ENCODE measurements at regions not wholly inside any gene's neighbourhood (a gene's known extent, or its start where the extent isn't known, plus 50 kb on each side); places are given as distances from the start of the nearest gene placed in this dataset.

DNA sequence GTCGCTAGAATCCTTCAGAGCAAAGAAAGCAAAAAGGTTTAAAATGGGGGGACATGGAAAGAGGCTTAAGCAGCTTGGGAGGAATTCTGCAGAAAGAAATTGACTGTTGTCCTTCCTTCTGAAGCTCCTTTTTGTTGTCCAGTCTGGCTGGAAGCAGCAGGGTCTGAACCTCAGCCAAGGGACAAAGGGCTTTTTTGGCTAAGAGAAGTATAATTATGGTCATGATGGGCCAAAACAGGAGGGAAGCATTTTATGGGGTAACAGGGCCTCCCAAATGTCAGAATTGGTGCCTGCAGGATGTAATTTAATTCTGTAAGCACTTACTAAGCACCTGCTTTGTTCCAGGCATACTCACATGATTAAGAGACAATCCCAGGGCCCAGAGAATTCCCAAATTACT, 74.2 kb upstream of the CPEB2 start:
- no peak for DNase-seq

DNA sequence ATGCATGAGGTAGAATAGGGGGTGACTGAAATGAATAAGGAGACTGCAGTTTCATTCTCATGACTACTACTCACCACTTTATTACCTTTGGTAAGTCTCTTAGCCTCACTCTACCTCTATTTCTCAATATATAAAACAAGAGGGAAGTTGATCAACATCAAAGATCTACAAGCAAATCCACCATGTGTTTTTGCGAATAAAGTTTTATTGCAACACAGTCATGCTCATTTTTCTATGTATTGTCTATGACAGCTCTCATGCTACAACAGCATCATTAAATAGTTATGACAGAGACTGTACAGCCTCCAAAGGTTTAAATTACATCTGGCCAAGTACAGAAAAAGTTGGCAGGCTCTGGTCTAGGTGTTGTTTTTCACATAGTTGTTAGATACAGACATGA, 72.6 kb upstream of the CPEB2 start:
- no peak for DNase-seq

DNA sequence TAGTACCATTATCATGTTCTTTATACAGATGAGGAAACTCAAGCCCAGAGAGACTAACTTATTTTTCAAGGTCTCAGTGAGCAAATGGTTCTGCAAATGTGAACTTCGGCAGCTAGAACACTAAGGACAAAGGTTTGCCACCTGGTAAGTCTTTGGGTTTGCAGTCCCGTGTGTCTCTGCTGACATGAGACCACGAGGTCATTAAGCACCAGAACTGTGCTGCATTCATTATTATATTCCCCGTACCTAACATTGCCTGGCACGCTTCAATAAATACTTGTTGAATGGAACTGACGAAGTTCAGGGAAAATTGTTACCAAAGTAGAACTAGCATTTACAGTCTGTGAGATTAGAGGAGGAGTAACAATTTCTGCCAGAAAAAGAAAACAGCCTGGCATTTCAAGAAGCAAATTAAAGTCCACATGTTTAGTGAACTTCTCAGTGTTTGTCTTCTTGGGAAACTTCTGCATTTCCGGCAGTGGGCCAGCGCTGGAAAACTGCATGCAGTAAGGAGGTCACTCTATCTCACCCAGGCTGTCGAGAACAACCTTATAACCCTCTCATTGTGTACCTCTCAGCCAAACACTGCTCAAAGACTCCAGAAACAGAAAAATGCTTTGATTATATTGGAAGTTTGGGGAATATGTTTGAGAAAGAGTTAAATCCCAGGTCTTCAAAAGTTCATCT, 67.4 kb upstream of the CPEB2 start:
- DNase-seq: peak in 1 of 4 experiments; percentile 16

DNA sequence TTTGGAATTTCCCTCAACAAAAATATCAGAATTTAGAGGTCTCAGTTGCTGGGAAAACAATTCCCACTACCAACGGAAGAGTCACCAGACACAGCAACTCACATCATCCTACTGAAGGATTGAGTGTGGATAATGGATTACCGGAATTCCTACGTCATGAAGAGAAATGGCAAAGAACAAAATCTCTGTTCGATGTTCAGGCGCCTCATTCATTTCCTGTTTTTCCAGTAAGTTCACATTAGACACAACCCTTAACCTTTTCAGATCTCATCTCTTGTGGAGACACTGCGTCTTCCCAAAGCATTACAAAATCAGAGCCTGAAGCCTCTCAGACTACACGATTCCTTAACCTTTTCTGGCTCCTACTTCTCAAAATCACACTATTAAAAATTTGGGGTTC, 58.5 kb upstream of the CPEB2 start:
- DNase-seq: no peak

DNA sequence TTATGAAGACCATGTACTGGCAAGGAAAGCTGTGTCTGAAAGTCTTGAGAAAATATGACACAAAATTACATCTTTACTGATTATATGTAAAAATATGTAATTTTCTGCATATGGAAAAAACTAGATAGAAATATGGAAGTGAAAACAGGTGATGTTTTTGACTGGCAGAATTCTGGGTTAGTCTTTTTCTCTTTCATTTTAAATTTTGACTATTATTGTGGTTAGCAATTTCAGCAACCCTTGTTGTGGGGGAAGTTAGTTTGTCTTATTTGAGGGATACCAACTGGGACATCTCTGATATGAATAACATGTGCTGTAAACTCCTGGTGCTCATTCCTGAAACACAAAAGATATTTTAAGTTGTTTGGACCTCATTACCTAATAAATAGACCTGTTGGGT, 49.9 kb upstream of the CPEB2 start:
- DNase-seq: no peak

All from suppressor macrophage (primary cell).